ENCODE measurements at regions not wholly inside any gene's neighbourhood (a gene's known extent, or its start where the extent isn't known, plus 50 kb on each side); places are given as distances from the start of the nearest gene placed in this dataset.

GRCh38 chr14:84167026-84167425 is 1362.9 kb upstream of the FLRT2 start:
- Mint-ChIP-seq H3K27me3 (ENCODE audit: low read depth) (no peaks in the 10 kb centered on the region), H3K4me3 (no peak overlapping the region), H3K9me3 (no peaks in the 10 kb centered on the region), H3K27ac (ENCODE audit: unreplicated experiment) (no peak overlapping the region), H3K36me3 (ENCODE audit: low read depth) (no peaks in the 10 kb centered on the region), H3K4me1 (no peaks in the 10 kb centered on the region)
- no peak for DNase-seq (ENCODE audit: low read depth, low spot score)
- no peak for TF ChIP-seq CTCF (conservative IDR thresholded peaks at IDR 0.05)

- no peak for TF ChIP-seq CTCF (conservative IDR thresholded peaks at IDR 0.05)
- Mint-ChIP-seq H3K27me3 (ENCODE audit: low read depth) (no peaks in the 10 kb centered on the region), H3K4me3 (no peak overlapping the region), H3K36me3 (ENCODE audit: low read depth) (no peaks in the 10 kb centered on the region), H3K9me3 (no peaks in the 10 kb centered on the region), H3K27ac (ENCODE audit: unreplicated experiment) (no peak overlapping the region), H3K4me1 (no peaks in the 10 kb centered on the region)
- DNase-seq (ENCODE audit: low read depth, low spot score), result no peak
These were observed 1349.6 kb upstream of the FLRT2 start for GRCh38 chr14:84180336-84180735.

- no peak for DNase-seq (ENCODE audit: low read depth, low spot score)
- Mint-ChIP-seq H3K4me3 (no peak overlapping the region), H3K36me3 (ENCODE audit: low read depth) (no peaks in the 10 kb centered on the region), H3K9me3 (no peaks in the 10 kb centered on the region), H3K4me1 (no peaks in the 10 kb centered on the region), H3K27me3 (ENCODE audit: low read depth) (no peaks in the 10 kb centered on the region), H3K27ac (ENCODE audit: unreplicated experiment) (no peak overlapping the region)
- no peak for TF ChIP-seq CTCF (conservative IDR thresholded peaks at IDR 0.05)
These were observed 1348.9 kb upstream of the FLRT2 start for GRCh38 chr14:84181072-84181471.

GRCh38 chr14:84195514-84195913 is 1334.4 kb upstream of the FLRT2 start:
- H3K27me3 Mint-ChIP-seq (ENCODE audit: low read depth), result no peaks in the 10 kb centered on the region
- no peak overlapping the region for H3K27ac Mint-ChIP-seq (ENCODE audit: unreplicated experiment)
- no peak overlapping the region for H3K4me3 Mint-ChIP-seq
- no peak for DNase-seq (ENCODE audit: low read depth, low spot score)
- H3K4me1 Mint-ChIP-seq, result no peaks in the 10 kb centered on the region
- peaks cover 11% of the 10 kb centered on the region for H3K9me3 Mint-ChIP-seq
- no peak for TF ChIP-seq CTCF (conservative IDR thresholded peaks at IDR 0.05)
- H3K36me3 Mint-ChIP-seq (ENCODE audit: low read depth), result peaks cover 4% of the 10 kb centered on the region

- Mint-ChIP-seq H3K4me3 (no peak overlapping the region), H3K9me3 (peaks cover 10% of the 10 kb centered on the region), H3K36me3 (ENCODE audit: low read depth) (peaks cover 4% of the 10 kb centered on the region), H3K27ac (ENCODE audit: unreplicated experiment) (no peak overlapping the region), H3K27me3 (ENCODE audit: low read depth) (no peaks in the 10 kb centered on the region), H3K4me1 (no peaks in the 10 kb centered on the region)
- no peak for DNase-seq (ENCODE audit: low read depth, low spot score)
- no peak for TF ChIP-seq CTCF (conservative IDR thresholded peaks at IDR 0.05)
These were observed 1332.2 kb upstream of the FLRT2 start for GRCh38 chr14:84197704-84198103.

- no peak overlapping the region for H3K27ac Mint-ChIP-seq (ENCODE audit: unreplicated experiment)
- H3K4me3 Mint-ChIP-seq, result no peak overlapping the region
- DNase-seq (ENCODE audit: low read depth, low spot score), result no peak
- H3K27me3 Mint-ChIP-seq (ENCODE audit: low read depth), result no peaks in the 10 kb centered on the region
- H3K9me3 Mint-ChIP-seq, result peaks cover 4% of the 10 kb centered on the region
- no peaks in the 10 kb centered on the region for H3K36me3 Mint-ChIP-seq (ENCODE audit: low read depth)
- no peaks in the 10 kb centered on the region for H3K4me1 Mint-ChIP-seq
- no peak for TF ChIP-seq CTCF (conservative IDR thresholded peaks at IDR 0.05)
These were observed 1327.5 kb upstream of the FLRT2 start for GRCh38 chr14:84202486-84202885.
